ENCODE measurements at regions not wholly inside any gene's neighbourhood (a gene's known extent, or its start where the extent isn't known, plus 50 kb on each side); places are given as distances from the start of the nearest gene placed in this dataset.
A peak's percentile ranks its signal among the peaks of the same experiment; 100 is the strongest.
"Not testable (repeated sequence)": the region's sequence is repeated elsewhere in the genome, so short reads cannot be mapped to it uniquely, and the experiment has no call there.

- Histone ChIP-seq H2BK12ac (ENCODE audit: insufficient read length, low read depth, low read length) (no peak overlapping the region), H3K9ac (ENCODE audit: extremely low read depth, insufficient read length, low read length) (no peak overlapping the region), H3K27ac (ENCODE audit: insufficient read length, low read depth, low read length) (no peak overlapping the region), H3K27me3 (ENCODE audit: insufficient read depth, low read length) (no peaks in the 10 kb centered on the region), H4K5ac (ENCODE audit: insufficient read length, low read depth, low read length) (no peak overlapping the region), H4K91ac (ENCODE audit: insufficient read length, low read depth, low read length) (no peak overlapping the region), H2AK5ac (ENCODE audit: insufficient read length, low read length) (no peak overlapping the region), H3K79me1 (ENCODE audit: insufficient read depth, low read depth, low read length, poor library complexity, severe bottlenecking) (no peaks in the 10 kb centered on the region), H3K23me2 (ENCODE audit: insufficient read length, low read depth, low read length, poor library complexity, severe bottlenecking) (no peaks in the 10 kb centered on the region), H3K4me1 (ENCODE audit: insufficient read depth, low read length) (no peaks in the 10 kb centered on the region), H2BK5ac (ENCODE audit: insufficient read length, low read length) (no peak overlapping the region), H3K4ac (ENCODE audit: low read depth, low read length) (no peak overlapping the region), H3K79me2 (ENCODE audit: insufficient read depth, low read length) (no peaks in the 10 kb centered on the region), H4K20me1 (ENCODE audit: control insufficient read depth, insufficient read depth, insufficient read length) (no peaks in the 10 kb centered on the region), H3K4me2 (ENCODE audit: insufficient read depth, insufficient read length, low read length) (no peak overlapping the region), H2BK15ac (ENCODE audit: low read depth, low read length) (no peak overlapping the region), H3K14ac (ENCODE audit: insufficient read depth, low read length) (no peak overlapping the region), H3K56ac (ENCODE audit: insufficient read length, low read depth, low read length) (no peak overlapping the region), H3K18ac (ENCODE audit: insufficient read length, low read depth, low read length) (no peak overlapping the region), H2BK120ac (ENCODE audit: low read depth, low read length, poor library complexity, severe bottlenecking) (no peak overlapping the region), H2BK20ac (ENCODE audit: low read depth, low read length, poor library complexity, severe bottlenecking) (no peak overlapping the region), H3K9me3 (ENCODE audit: control insufficient read depth, low read depth, low read length) (no peaks in the 10 kb centered on the region), H3K23ac (ENCODE audit: insufficient read length, low read depth, low read length) (no peak overlapping the region), H4K8ac (replicated peaks; ENCODE audit: insufficient read length, low read depth, low read length) (no peak overlapping the region), H2AFZ (ENCODE audit: low read length) (no peak overlapping the region), H3T11ph (ENCODE audit: low read length) (no peak overlapping the region)
- TF ChIP-seq CTCF (conservative IDR thresholded peaks at IDR 0.05): no peak
- WGBS (ENCODE audit: extremely low coverage, insufficient read length, low lambda C conversion rate): no CpG with 5 or more reads among the region's 10 CpGs
- peaks cover 4 to 5% of the 10 kb centered on the region in 2 experiments; a peak in 2 of 4 replicates for H3K4me1 Mint-ChIP-seq
- DNase-seq: no peak
- H3K36me3 Mint-ChIP-seq (ENCODE audit: insufficient read depth in 1 of 3, low read depth in 3 of 3): no peaks in the 10 kb centered on the region; a peak in 1 of 7 replicates
- no peak overlapping the region for H3K4me3 Mint-ChIP-seq
- H3K27me3 Mint-ChIP-seq (ENCODE audit: low read depth): no peaks in the 10 kb centered on the region
- H3K9me3 Mint-ChIP-seq: peaks cover 0 to 5% of the 10 kb centered on the region in 2 experiments; a peak in 3 of 5 replicates
- H3K27ac Mint-ChIP-seq: no peak overlapping the region
Observed at GRCh38 chr13:61531383-61532065, 115.9 kb upstream of the PCDH20 start.

- H3K56ac ChIP-seq (ENCODE audit: insufficient read length, low read depth, low read length); H3K36me3 Mint-ChIP-seq (ENCODE audit: insufficient read depth in 1 of 3, low read depth in 3 of 3); H3K9me3 ChIP-seq (ENCODE audit: control insufficient read depth, low read depth, low read length); H3K4me2 ChIP-seq (ENCODE audit: insufficient read depth, insufficient read length, low read length); H3K23me2 ChIP-seq (ENCODE audit: insufficient read length, low read depth, low read length, poor library complexity, severe bottlenecking); H3K79me2 ChIP-seq (ENCODE audit: insufficient read depth, low read length); H2BK15ac ChIP-seq (ENCODE audit: low read depth, low read length); H2BK120ac ChIP-seq (ENCODE audit: low read depth, low read length, poor library complexity, severe bottlenecking); H2AFZ ChIP-seq (ENCODE audit: low read length); H3K27ac ChIP-seq (ENCODE audit: insufficient read length, low read depth, low read length); H3K27me3 Mint-ChIP-seq (ENCODE audit: low read depth); H2BK12ac ChIP-seq (ENCODE audit: insufficient read length, low read depth, low read length); H3K4me3 Mint-ChIP-seq; H2AK5ac ChIP-seq (ENCODE audit: insufficient read length, low read length); H2BK5ac ChIP-seq (ENCODE audit: insufficient read length, low read length); H2BK20ac ChIP-seq (ENCODE audit: low read depth, low read length, poor library complexity, severe bottlenecking); H4K91ac ChIP-seq (ENCODE audit: insufficient read length, low read depth, low read length); H4K8ac ChIP-seq (replicated peaks; ENCODE audit: insufficient read length, low read depth, low read length); H3K4me1 ChIP-seq (ENCODE audit: insufficient read depth, low read length); H3K4ac ChIP-seq (ENCODE audit: low read depth, low read length); H3K9ac ChIP-seq (ENCODE audit: extremely low read depth, insufficient read length, low read length); H3K14ac ChIP-seq (ENCODE audit: insufficient read depth, low read length); H4K5ac ChIP-seq (ENCODE audit: insufficient read length, low read depth, low read length); H3K79me1 ChIP-seq (ENCODE audit: insufficient read depth, low read depth, low read length, poor library complexity, severe bottlenecking); H3K27me3 ChIP-seq (ENCODE audit: insufficient read depth, low read length); H4K20me1 ChIP-seq (ENCODE audit: control insufficient read depth, insufficient read depth, insufficient read length); H3K23ac ChIP-seq (ENCODE audit: insufficient read length, low read depth, low read length); H3K9me3 Mint-ChIP-seq; DNase-seq; H3K4me1 Mint-ChIP-seq; H3T11ph ChIP-seq (ENCODE audit: low read length); H3K18ac ChIP-seq (ENCODE audit: insufficient read length, low read depth, low read length): not testable (repeated sequence)
- 0 out of 7 replicates have a peak overlapping the region, but pooled peaks of 1 of the 3 experiments have one; percentile 23 for H3K27ac Mint-ChIP-seq
- no CpG with 5 or more reads among the region's 5 CpGs for WGBS (ENCODE audit: extremely low coverage, insufficient read length, low lambda C conversion rate)
Observed at GRCh38 chr13:61519214-61519613, 103.6 kb upstream of the PCDH20 start.
